GM06990 (cell line): ENCODE measurements at regions not wholly inside any gene's neighbourhood (a gene's known extent, or its start where the extent isn't known, plus 50 kb on each side); places are given as distances from the start of the nearest gene placed in this dataset.

ENCODE experiments used
- DNase-seq: peaks from one replicate; pipeline ENCODE4 v3.0.0-alpha.2; 2011; ENCODE audit not compliant: insufficient read length; ENCODE audit errors: extremely low read depth
- H3K27me3 ChIP-seq: replicated peaks from 2 replicates; pipeline ENCODE4 v1.6.0; 2011; ENCODE audit warnings: low read length; ENCODE audit not compliant: control insufficient read depth, insufficient read depth
- H3K36me3 ChIP-seq: 2 replicates; pipeline ENCODE4 v1.5.1; 2011; ENCODE audit warnings: low read length; ENCODE audit not compliant: control insufficient read depth, insufficient read depth
- H3K4me3 ChIP-seq: replicated peaks from 2 replicates; pipeline ENCODE4 v1.5.1; 2011; ENCODE audit warnings: low read depth, mild to moderate bottlenecking, control low read depth, low read length
- TF ChIP-seq, protein P1 (sequence below): IDR thresholded peaks from 2 replicates; pipeline ENCODE4 v1.5.1; 2011; ENCODE audit warnings: low read length, control low read depth, mild to moderate bottlenecking, inconsistent platforms; ENCODE audit not compliant: insufficient read depth, poor library complexity, severe bottlenecking

DNA sequence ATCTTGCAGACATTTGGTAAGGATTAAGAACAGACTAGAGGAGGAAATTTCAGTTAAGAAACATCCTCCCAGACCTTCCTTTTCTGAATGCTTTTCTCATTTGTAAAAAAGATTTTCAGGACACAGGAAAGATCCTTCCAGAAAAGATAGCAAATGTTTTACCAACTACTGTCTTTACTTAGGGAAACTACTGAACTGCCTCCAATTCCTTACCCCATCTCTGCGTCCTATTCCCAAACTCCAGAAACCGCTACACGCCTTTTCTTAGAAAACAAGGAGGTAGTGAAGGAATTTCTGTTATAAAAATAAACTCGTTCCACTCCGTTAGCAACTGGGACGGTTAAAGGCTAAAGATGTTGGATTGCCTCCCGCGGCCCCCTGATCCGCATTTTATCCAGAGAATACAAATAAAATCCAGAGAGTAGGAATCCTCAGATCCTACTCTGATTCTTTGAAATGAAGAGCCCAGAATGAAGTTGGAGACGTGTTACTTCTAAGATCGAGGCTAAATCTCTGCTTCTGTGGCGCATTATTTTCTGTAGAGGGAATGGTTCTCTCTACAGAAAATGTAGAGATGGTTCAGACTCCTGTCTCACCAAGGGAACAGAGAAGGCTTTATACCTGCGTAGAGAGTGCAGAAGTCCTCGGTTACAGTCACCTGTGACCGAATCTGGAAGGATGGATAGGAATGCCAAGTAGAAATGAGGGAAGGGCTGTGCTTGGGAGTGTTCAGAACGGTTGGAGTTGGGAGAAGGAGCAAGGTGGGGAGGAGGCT, 133.0 kb downstream of the GPX5 start:
- Histone ChIP-seq H3K4me3 (peak overlapping the region; percentile 38), H3K27me3 (no peaks in the 10 kb centered on the region), H3K36me3 (no peaks in the 10 kb centered on the region)
- DNase-seq, result no peak
- TF ChIP-seq, protein P1, sequence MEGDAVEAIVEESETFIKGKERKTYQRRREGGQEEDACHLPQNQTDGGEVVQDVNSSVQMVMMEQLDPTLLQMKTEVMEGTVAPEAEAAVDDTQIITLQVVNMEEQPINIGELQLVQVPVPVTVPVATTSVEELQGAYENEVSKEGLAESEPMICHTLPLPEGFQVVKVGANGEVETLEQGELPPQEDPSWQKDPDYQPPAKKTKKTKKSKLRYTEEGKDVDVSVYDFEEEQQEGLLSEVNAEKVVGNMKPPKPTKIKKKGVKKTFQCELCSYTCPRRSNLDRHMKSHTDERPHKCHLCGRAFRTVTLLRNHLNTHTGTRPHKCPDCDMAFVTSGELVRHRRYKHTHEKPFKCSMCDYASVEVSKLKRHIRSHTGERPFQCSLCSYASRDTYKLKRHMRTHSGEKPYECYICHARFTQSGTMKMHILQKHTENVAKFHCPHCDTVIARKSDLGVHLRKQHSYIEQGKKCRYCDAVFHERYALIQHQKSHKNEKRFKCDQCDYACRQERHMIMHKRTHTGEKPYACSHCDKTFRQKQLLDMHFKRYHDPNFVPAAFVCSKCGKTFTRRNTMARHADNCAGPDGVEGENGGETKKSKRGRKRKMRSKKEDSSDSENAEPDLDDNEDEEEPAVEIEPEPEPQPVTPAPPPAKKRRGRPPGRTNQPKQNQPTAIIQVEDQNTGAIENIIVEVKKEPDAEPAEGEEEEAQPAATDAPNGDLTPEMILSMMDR, result no peak

DNA sequence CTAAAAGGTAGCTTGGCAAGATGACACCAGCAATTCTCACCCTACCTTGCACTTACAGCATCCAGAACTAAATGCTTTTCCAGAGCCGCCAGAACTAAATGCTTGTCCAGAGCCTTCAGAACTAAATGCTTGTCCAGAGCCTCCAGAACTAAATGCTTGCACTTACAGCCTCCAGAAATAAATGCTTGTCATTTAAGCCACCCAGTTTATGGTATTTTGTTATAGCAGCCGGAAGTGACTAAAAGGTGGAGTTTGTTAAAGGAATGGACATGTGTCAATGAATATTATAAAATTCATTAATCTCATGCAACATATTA, 133.5 kb downstream of the GPX5 start:
- H3K4me3 ChIP-seq, result peak overlapping the region; percentile 38
- TF ChIP-seq, protein P1, result no peak
- DNase-seq, result no peak
- no peaks in the 10 kb centered on the region for H3K36me3 ChIP-seq
- H3K27me3 ChIP-seq, result no peaks in the 10 kb centered on the region

DNA sequence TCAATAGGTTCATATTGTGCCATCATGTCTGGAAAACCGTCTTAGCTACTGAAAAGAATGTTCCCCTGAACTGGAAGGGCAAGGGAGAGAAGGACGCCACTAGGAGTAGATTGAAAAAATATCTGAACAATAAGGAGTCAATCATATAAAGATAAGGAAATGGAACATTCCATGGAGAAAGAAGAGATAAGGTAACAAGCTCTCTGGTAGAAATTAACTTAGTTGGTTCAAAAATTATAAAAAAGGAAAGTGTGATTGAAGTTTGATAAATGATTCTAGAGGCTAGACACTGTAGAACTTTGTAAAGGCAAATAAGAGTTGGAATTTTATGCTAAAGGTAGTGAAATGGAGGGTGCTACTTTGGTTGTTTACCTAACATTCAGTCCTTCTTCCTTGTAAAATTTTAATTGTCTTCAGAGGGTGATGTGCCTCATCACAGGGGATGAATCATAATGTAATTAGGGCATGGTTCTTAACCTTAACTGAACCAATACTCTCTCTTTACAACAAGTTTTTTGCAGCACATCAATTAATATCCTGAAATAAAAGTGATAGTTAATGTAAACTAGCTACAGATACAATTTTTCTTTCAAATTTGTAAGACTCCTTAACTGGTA, 135.5 kb downstream of the GPX5 start:
- no peak for DNase-seq
- TF ChIP-seq, protein P1, result no peak
- Histone ChIP-seq H3K27me3 (no peaks in the 10 kb centered on the region), H3K36me3 (no peaks in the 10 kb centered on the region), H3K4me3 (no peak overlapping the region)

DNA sequence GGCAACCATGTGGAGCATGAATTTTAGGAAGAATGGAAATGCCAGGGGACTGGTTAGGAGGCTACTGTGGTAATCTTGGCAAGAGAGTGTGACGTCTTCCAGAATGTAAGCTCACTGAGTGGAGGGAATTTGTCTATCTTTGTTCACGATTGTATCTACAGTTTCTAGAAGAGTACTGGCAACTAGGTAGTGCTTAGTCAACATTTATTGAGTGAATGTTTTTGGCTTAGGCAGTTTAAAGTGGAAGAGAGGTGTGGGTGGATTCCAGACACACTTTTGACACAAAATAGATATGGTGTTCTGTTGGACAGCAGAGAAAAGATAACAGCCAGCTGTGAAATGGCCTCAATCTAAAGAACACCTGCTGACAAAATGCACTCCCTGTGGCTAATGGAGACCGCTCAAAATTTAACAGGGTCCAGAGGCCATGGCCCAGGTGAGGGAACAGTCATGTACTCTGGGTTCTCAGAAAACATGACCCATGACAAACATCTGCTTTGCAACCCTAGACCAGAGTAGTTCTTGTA, 139.3 kb downstream of the GPX5 start:
- H3K4me3 ChIP-seq, result no peak overlapping the region
- H3K27me3 ChIP-seq, result no peaks in the 10 kb centered on the region
- TF ChIP-seq, protein P1, result no peak
- no peaks in the 10 kb centered on the region for H3K36me3 ChIP-seq
- DNase-seq, result no peak

DNA sequence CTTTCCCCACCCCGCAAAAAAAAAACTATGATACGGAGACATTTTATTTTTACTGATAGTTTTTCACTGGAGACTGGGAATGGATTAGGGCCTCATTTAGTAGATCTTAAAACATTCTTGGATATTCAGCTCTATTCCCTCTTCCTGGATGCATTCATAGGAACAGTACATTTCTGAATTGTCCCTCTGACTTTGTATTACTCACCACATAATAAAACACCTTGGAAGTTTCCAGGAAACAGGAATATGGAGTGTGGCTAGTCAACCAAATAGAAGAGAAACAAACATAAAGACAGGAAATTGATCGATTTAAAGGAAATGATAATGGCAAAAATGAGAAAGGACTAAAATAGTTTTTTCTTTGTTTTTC, 147.7 kb downstream of the GPX5 start:
- no peaks in the 10 kb centered on the region for H3K27me3 ChIP-seq
- no peak overlapping the region for H3K4me3 ChIP-seq
- TF ChIP-seq, protein P1, result no peak
- DNase-seq, result no peak
- no peaks in the 10 kb centered on the region for H3K36me3 ChIP-seq
